Chondrocyte (in vitro differentiated cells): ENCODE measurements at regions not wholly inside any gene's neighbourhood (a gene's known extent, or its start where the extent isn't known, plus 50 kb on each side); places are given as distances from the start of the nearest gene placed in this dataset.

ENCODE experiments used
- DNase-seq: peaks from one replicate; pipeline ENCODE4 v3.0.0; 2021; ENCODE audit warnings: mixed read lengths, low spot score
- H3K27ac Mint-ChIP-seq: one replicate; pipeline ENCODE4 v1.8.0; 2021; ENCODE audit warnings: mild to moderate bottlenecking, moderate library complexity, mixed read lengths; ENCODE audit not compliant: unreplicated experiment
- H3K27me3 Mint-ChIP-seq: 2 replicates; pipeline ENCODE4 v1.8.0; 2021; ENCODE audit warnings: low read depth, mixed read lengths
- H3K36me3 Mint-ChIP-seq: 2 replicates; pipeline ENCODE4 v1.8.0; 2021; ENCODE audit warnings: low read depth, mixed read lengths
- H3K4me1 Mint-ChIP-seq: 2 replicates; pipeline ENCODE4 v1.8.0; 2021; ENCODE audit warnings: low read depth, mild to moderate bottlenecking, mixed read lengths
- H3K4me3 Mint-ChIP-seq: one replicate; pipeline ENCODE4 v1.8.0; 2021; ENCODE audit warnings: mild to moderate bottlenecking, moderate library complexity, mixed read lengths; ENCODE audit not compliant: unreplicated experiment
- H3K9me3 Mint-ChIP-seq: 2 replicates; pipeline ENCODE4 v1.8.0; 2021; ENCODE audit warnings: low read depth, mixed read lengths
- CTCF ChIP-seq: fragments of 200-600 bp; sonication (generic); IDR thresholded peaks from 2 replicates; pipeline ENCODE4 v1.5.0; 2021; ENCODE audit warnings: antibody characterized with exemption, mild to moderate bottlenecking, moderate library complexity

GRCh38 chr2:128448331-128449225 lies 129.9 kb upstream of the HS6ST1 start:
- no peaks in the 10 kb centered on the region for H3K4me1 Mint-ChIP-seq
- H3K36me3 Mint-ChIP-seq = no peaks in the 10 kb centered on the region
- no peak for DNase-seq
- H3K4me3 Mint-ChIP-seq = no peak overlapping the region
- no peak for TF ChIP-seq CTCF
- H3K27me3 Mint-ChIP-seq = peaks cover 6% of the 10 kb centered on the region
- no peaks in the 10 kb centered on the region for H3K9me3 Mint-ChIP-seq
- H3K27ac Mint-ChIP-seq = no peak overlapping the region

- no peaks in the 10 kb centered on the region for H3K36me3 Mint-ChIP-seq
- TF ChIP-seq CTCF = no peak
- DNase-seq = no peak
- H3K27me3 Mint-ChIP-seq = peaks cover 10% of the 10 kb centered on the region
- no peaks in the 10 kb centered on the region for H3K4me1 Mint-ChIP-seq
- peak overlapping the region; percentile 41 for H3K27ac Mint-ChIP-seq
- H3K4me3 Mint-ChIP-seq = no peak overlapping the region
- H3K9me3 Mint-ChIP-seq = no peaks in the 10 kb centered on the region
Observed at GRCh38 chr2:128449226-128450061, 130.8 kb upstream of the HS6ST1 start.

- DNase-seq = no peak
- no peaks in the 10 kb centered on the region for H3K4me1 Mint-ChIP-seq
- peaks cover 10% of the 10 kb centered on the region for H3K27me3 Mint-ChIP-seq
- TF ChIP-seq CTCF = no peak
- no peaks in the 10 kb centered on the region for H3K36me3 Mint-ChIP-seq
- no peaks in the 10 kb centered on the region for H3K9me3 Mint-ChIP-seq
- no peak overlapping the region for H3K4me3 Mint-ChIP-seq
- no peak overlapping the region for H3K27ac Mint-ChIP-seq
Observed at GRCh38 chr2:128450211-128451024, 131.8 kb upstream of the HS6ST1 start.

GRCh38 chr2:128451084-128452023 lies 132.7 kb upstream of the HS6ST1 start:
- no peak for TF ChIP-seq CTCF
- Mint-ChIP-seq H3K36me3 (no peaks in the 10 kb centered on the region), H3K27me3 (peaks cover 10% of the 10 kb centered on the region), H3K27ac (no peak overlapping the region), H3K4me3 (no peak overlapping the region), H3K4me1 (no peaks in the 10 kb centered on the region), H3K9me3 (no peaks in the 10 kb centered on the region)
- DNase-seq = no peak
